ENCODE measurements at regions not wholly inside any gene's neighbourhood (a gene's known extent, or its start where the extent isn't known, plus 50 kb on each side); places are given as distances from the start of the nearest gene placed in this dataset.

- DNase-seq, result no peak
These were observed 569.5 kb downstream of the TYW1 start for GRCh38 chr7:67566101-67566500.

DNA sequence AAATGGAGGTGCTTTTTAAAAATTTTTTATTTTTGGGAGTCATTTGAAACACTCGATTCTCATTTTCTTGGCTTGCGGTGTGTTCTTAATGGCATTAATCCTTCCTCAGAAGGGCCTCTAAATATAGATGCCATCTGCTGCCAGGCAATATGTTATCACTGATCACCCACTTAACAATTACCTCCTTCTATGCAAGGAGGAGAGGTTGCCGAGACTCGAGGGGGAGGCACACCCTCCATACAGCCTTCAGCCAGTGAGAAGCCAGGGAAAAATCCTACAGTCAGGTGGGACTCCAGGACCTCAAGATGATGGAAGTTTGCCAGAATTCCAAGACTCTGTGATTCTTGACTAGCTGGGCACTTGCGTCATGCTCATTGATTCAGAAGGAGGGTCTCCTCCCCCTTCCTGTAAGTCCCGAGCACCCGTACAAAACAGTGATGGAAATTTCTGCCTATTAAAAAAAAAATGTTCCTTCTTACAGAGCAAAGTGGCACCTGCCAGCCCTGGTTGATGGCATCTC, 574.5 kb downstream of the TYW1 start:
- DNase-seq, result no peak

DNA sequence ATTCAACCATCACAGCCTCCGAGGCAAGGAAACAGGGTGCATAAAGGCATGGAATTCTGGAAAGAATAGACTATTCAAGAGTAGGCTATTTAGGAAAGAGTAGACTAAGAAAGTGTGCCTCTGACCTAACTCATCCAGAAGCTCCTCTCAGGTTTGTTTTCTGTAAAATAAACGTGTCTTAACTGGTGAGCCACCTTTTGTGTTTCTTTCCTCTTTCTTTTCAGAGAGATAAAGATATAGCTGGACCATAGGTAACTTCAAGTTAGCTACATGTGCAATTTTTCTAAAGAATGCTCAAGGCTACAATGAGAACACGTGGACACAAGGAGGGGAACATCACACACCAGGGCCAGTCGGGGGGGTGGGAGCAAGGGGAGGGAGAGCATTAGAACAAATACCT, 577.0 kb downstream of the TYW1 start:
- no peak for DNase-seq

DNA sequence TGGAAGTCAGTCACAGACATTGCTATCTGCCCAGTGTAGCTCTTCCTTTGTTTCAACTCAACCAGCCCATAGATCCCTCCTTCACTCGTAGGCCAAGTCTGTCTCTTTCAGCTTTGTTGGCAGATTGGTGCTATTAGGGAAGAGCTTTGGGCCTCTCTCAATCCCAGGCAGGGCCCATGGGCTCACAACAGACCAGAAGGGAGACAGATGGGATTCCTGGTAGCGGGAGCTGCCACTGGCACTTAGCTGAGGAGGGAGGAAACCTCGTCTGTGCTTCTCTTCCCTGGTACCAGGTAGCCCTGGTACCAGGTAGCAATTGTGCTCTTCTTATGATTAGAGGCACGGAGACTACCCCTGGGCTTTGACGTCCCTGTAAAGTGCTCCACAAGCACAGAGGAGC, 592.0 kb downstream of the TYW1 start:
- no peak for DNase-seq

DNA sequence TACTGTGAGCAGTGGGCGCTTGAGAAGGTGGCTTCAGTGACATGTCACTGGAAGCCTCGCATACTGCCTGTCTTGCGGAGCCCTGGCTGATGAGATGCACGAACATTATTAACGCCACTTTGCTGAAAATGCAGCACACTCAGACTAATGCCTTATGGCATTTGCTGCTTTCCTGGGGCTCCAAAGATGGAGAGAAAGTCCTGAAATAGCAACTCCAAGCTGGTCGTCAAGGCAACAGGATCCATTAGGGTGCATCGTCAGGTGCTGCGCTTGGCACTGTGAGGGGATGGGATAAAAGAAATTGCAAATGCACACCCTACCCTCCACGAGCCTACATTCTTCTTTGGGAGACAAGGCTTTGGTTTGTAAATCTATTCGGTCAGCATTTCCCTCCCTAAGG, 592.5 kb downstream of the TYW1 start:
- DNase-seq, result no peak

- DNase-seq, result no peak
These were observed 594.0 kb downstream of the TYW1 start for GRCh38 chr7:67590649-67591048.

DNA sequence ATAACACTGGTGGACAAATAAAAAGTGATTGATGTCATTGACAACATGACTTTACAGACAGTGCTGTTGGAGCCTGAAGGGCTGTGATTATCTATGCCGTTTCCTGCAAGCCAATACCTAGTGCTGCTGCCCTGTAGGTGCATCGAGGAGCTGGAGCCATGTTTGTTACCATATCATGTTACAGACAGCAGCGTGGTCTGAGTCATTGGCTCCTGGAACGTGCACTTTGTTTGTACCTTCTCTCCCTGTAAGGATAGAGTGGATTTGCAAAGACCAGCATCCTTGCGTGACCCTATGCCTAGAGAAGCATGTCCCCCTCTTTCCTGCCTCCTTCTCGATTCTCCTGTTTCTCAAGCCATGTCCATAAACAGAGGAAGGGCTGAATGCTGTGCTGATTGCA, 597.2 kb downstream of the TYW1 start:
- no peak for DNase-seq

- DNase-seq, result no peak
These were observed 599.0 kb downstream of the TYW1 start for GRCh38 chr7:67595431-67596180.

GRCh38 chr7:67597161-67597560, 600.5 kb downstream of the TYW1 start:
- no peak for DNase-seq

GRCh38 chr7:67598469-67598868, 601.8 kb downstream of the TYW1 start:
- no peak for DNase-seq

DNA sequence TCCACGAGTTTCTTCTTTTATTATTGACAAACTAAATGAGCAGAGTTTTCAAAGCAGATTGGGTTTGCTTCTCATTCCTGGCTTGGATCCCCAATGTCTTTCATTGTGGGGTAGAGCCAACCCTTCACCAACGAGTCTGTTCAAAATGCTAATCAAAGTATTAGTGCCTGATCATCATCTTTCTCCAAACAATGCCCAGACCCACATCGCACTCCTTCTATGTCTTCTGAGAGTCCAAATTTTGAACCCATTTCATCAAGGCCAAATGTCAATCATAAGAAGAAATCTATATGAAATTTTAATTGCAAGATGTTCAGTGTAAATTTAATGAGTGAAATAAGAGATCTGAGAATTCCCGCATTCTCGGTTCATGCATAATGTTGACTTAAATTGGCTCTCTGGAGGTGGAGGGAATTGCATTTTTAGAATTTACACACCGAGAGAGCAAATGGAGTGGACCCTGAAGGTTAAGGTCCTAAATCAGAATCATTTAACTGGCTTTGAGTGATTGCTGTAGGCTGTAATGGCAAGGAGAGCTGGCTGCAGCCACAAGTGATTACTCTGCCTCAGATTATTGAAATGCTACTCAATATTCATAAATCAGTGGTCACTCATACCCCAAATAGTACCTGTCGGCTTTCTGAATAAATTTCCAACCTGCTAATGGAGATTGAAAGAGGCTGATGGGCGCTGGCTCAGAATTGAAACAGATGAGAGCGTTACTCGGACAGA, 602.9 kb downstream of the TYW1 start:
- no peak for DNase-seq

DNA sequence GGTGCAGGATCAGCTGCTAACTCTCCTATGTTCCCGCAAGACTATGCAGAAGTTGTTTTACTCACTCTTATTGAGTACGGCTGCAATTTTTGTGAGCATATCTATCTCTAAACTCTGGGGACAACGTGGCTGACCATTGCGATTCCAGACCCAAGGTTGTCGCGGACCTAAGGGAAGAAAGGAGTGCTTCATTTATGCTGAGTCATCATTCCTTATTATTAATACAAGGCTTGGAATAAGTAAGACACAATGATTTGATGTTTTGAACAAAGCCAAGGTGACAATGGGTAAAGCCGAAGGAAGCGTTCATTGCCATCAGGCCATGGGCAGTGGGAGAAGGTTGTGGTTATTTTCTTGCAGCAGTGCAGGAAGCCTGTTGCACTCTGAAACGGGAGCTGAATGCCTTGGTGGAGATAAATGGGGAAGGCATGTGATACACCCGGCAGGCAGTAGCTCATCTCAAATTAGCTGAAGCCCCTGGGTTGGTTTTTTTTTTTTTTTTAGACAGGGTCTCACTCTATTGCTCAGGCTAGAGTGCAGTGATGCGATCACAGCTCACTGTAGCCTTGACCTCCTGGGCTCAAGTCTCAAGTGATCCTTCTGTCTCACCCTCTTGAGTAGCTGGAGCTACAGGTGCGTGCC, 605.7 kb downstream of the TYW1 start:
- no peak for DNase-seq

GRCh38 chr7:67604461-67605386, 608.1 kb downstream of the TYW1 start:
- no peak for DNase-seq

DNA sequence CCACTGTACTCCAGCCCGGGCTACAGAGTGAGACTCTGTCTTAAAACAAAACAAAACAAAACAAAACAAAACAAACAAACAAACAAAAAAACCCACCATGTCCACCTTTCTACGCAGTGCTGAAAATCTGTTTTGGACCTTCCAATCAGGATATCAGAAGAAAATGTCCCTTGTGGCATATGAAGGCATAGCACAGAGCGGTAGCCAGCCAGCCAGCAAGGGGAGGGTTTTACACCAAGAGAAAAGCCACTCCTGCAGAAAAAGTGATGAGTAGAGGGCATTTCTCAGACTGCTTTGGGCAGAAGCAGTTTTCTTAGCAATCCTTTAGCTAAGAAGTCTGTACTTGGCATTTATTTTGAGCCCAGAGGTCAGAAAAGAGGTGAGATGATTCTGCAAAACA, 612.2 kb downstream of the TYW1 start:
- DNase-seq, result no peak

- no peak for DNase-seq
These were observed 614.3 kb downstream of the TYW1 start for GRCh38 chr7:67610897-67611296.

- DNase-seq, result no peak
These were observed 618.2 kb downstream of the TYW1 start for GRCh38 chr7:67614843-67615242.

GRCh38 chr7:67616517-67616916, 619.9 kb downstream of the TYW1 start:
- DNase-seq, result no peak

GRCh38 chr7:67618556-67619162, 622.0 kb downstream of the TYW1 start:
- no peak for DNase-seq

- DNase-seq, result peak; percentile 82
These were observed 622.5 kb downstream of the TYW1 start for GRCh38 chr7:67619175-67619574.

- DNase-seq, result no peak
These were observed 623.7 kb downstream of the TYW1 start for GRCh38 chr7:67620216-67620933.

GRCh38 chr7:67621704-67622103, 625.1 kb downstream of the TYW1 start:
- DNase-seq, result no peak

Data from right forelimb (tissue), 1 donor.